Nephron (organoid): ENCODE measurements at regions not wholly inside any gene's neighbourhood (a gene's known extent, or its start where the extent isn't known, plus 50 kb on each side); places are given as distances from the start of the nearest gene placed in this dataset.
A peak's percentile ranks its signal among the peaks of the same experiment; 100 is the strongest.

Source experiments
- H3K27ac Mint-ChIP-seq, 3 experiments: 2 replicates each; pipeline ENCODE4 v1.8.0; 2020; ENCODE audit warnings: mixed read lengths in 3 of 3, mild to moderate bottlenecking in 2 of 3, moderate library complexity in 1 of 3
- H3K27me3 Mint-ChIP-seq: 2 replicates; pipeline ENCODE4 v1.8.0; 2021; ENCODE audit warnings: low read depth, mild to moderate bottlenecking, moderate library complexity, mixed read lengths
- H3K36me3 Mint-ChIP-seq: 2 replicates; pipeline ENCODE4 v1.8.0; 2020; ENCODE audit warnings: low read depth, mixed read lengths
- H3K4me1 Mint-ChIP-seq: 2 replicates; pipeline ENCODE4 v1.8.0; 2020; ENCODE audit warnings: mixed read lengths
- H3K4me3 Mint-ChIP-seq, 3 experiments: 2 replicates each; pipeline ENCODE4 v1.8.0; 2020; ENCODE audit warnings: mild to moderate bottlenecking in 3 of 3, mixed read lengths in 3 of 3, moderate library complexity in 2 of 3
- H3K9me3 Mint-ChIP-seq: 2 replicates; pipeline ENCODE4 v1.8.0; 2020; ENCODE audit warnings: mixed read lengths
- CTCF ChIP-seq, 3 experiments: fragments of 200-600 bp; sonication (generic); IDR thresholded peaks; one replicate each; pipeline ENCODE4 v1.5.0; 2021; ENCODE audit warnings: antibody characterized with exemption in 3 of 3; ENCODE audit not compliant: unreplicated experiment in 3 of 3

GRCh38 chr4:42293967-42294813 is 103.1 kb upstream of the SHISA3 start:
- H3K4me3 Mint-ChIP-seq, result no peak overlapping the region
- no peaks in the 10 kb centered on the region for H3K36me3 Mint-ChIP-seq
- peak overlapping the region in 1 of 3 experiments; percentile 2 for H3K27ac Mint-ChIP-seq
- no peaks in the 10 kb centered on the region for H3K27me3 Mint-ChIP-seq
- H3K4me1 Mint-ChIP-seq, result no peaks in the 10 kb centered on the region
- no peaks in the 10 kb centered on the region for H3K9me3 Mint-ChIP-seq
- TF ChIP-seq CTCF (IDR thresholded peaks at IDR 0.05; ENCODE audit: unreplicated experiment in 3 of 3), result no peak

GRCh38 chr4:42296196-42296595 is 101.1 kb upstream of the SHISA3 start:
- H3K4me3 Mint-ChIP-seq, result no peak overlapping the region
- no peak for TF ChIP-seq CTCF (IDR thresholded peaks at IDR 0.05; ENCODE audit: unreplicated experiment in 3 of 3)
- H3K36me3 Mint-ChIP-seq, result no peaks in the 10 kb centered on the region
- no peaks in the 10 kb centered on the region for H3K9me3 Mint-ChIP-seq
- H3K27ac Mint-ChIP-seq, result no peak overlapping the region
- no peaks in the 10 kb centered on the region for H3K4me1 Mint-ChIP-seq
- H3K27me3 Mint-ChIP-seq, result peaks cover 6% of the 10 kb centered on the region

GRCh38 chr4:42302348-42302747 is 94.9 kb upstream of the SHISA3 start:
- no peaks in the 10 kb centered on the region for H3K9me3 Mint-ChIP-seq
- H3K36me3 Mint-ChIP-seq, result no peaks in the 10 kb centered on the region
- no peak overlapping the region for H3K4me3 Mint-ChIP-seq
- TF ChIP-seq CTCF (IDR thresholded peaks at IDR 0.05; ENCODE audit: unreplicated experiment in 3 of 3), result peak in 1 of 3 experiments; percentile 12
- H3K4me1 Mint-ChIP-seq, result no peaks in the 10 kb centered on the region
- peaks cover 14% of the 10 kb centered on the region for H3K27me3 Mint-ChIP-seq
- H3K27ac Mint-ChIP-seq, result peak overlapping the region in 1 of 3 experiments; percentile 41

GRCh38 chr4:42306221-42307109 is 90.8 kb upstream of the SHISA3 start:
- H3K9me3 Mint-ChIP-seq, result no peaks in the 10 kb centered on the region
- TF ChIP-seq CTCF (IDR thresholded peaks at IDR 0.05; ENCODE audit: unreplicated experiment in 3 of 3), result no peak
- H3K4me3 Mint-ChIP-seq, result no peak overlapping the region
- peaks cover 12% of the 10 kb centered on the region for H3K27me3 Mint-ChIP-seq
- H3K36me3 Mint-ChIP-seq, result no peaks in the 10 kb centered on the region
- no peak overlapping the region for H3K27ac Mint-ChIP-seq
- H3K4me1 Mint-ChIP-seq, result no peaks in the 10 kb centered on the region

- H3K27ac Mint-ChIP-seq, result no peak overlapping the region
- no peak for TF ChIP-seq CTCF (IDR thresholded peaks at IDR 0.05; ENCODE audit: unreplicated experiment in 3 of 3)
- H3K9me3 Mint-ChIP-seq, result no peaks in the 10 kb centered on the region
- H3K27me3 Mint-ChIP-seq, result peaks cover 5% of the 10 kb centered on the region
- H3K4me3 Mint-ChIP-seq, result no peak overlapping the region
- H3K4me1 Mint-ChIP-seq, result no peaks in the 10 kb centered on the region
- H3K36me3 Mint-ChIP-seq, result no peaks in the 10 kb centered on the region
Observed at GRCh38 chr4:42308247-42308646, 89.0 kb upstream of the SHISA3 start.
